ENCODE measurements at regions not wholly inside any gene's neighbourhood (a gene's known extent, or its start where the extent isn't known, plus 50 kb on each side); places are given as distances from the start of the nearest gene placed in this dataset.
"Not testable (repeated sequence)": the region's sequence is repeated elsewhere in the genome, so short reads cannot be mapped to it uniquely, and the experiment has no call there.

- DNase-seq (ENCODE audit: low read depth in 2 of 2), result no peak
Measured at GRCh38 chr3:182330646-182331045, 462.7 kb upstream of the ATP11B start.

DNA sequence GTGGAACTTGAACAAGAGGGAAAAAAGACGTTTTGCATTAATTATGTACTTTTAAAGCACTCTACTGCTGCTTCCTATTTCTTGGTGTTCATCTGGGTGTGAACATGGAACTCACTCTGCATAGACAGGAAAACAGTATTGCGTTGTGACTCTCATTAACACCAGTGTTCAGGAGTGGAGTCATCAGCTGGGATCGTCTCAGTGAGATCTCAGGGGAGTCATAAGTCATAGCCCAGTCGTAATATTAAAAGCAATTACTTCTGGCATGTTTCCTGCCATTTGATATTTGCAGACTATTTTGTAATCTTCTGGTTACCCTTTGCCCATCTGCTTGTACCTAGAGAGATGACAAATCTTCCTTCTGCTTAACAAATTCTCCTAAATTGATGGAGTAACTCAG, 462.0 kb upstream of the ATP11B start:
- DNase-seq (ENCODE audit: low read depth in 2 of 2), result no peak

DNA sequence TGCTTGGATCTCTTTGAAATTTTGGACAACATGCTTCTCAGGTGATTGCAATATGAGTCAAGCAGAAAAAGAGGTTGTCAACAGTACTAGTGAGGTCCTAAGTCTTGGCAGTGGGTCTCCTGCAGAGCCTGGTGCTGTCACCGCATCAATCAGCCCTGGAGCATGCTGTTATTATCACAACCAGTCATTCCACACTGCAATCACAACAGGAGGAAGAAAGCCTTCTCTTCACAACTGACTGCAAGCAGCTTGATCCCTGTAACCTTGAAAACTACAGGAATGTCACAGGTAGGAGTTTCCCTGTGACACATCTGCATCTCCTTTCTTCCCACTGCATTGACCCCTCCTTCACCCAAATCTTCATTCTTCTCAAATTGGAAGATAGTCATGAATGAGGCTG, 451.1 kb upstream of the ATP11B start:
- no peak for DNase-seq (ENCODE audit: low read depth in 2 of 2)

DNA sequence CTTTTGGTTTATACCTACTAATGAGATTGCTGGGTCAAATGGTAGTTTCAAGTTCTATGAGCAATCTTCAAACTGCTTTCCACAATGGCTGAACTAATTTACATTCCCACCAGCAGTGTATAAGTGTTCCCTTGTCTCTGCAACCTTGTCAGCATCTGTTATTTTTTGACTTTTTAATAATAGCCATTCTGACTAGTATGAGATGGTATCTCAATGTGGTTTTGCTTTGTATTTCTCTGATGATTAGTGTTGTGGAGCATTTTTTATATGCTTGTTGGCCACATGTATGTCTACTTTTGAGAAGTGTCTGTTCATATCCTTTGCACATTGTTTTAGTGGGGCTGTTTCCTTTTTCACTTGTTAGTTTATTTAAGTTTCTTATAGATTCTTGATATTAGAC, 449.3 kb upstream of the ATP11B start:
- not testable (repeated sequence) for DNase-seq (ENCODE audit: low read depth in 2 of 2)

DNA sequence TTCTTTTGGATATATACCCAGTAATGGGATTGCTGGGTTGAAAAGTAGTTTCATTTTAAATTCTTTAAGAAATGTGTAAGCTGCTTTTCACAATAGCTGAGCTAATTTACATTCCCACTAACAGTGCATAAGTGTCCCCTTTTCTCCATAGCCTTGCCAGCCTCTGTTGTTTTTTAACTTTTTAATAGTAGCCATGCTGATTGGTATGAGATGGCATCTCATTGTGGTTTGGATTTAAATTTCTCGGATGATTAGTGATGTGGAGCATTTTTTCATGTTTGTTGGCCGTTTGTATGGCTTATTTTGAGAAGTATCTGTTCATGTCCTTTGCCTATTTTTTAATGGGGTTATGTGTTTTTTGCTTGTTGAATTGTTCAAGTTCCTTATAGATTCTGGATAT, 444.3 kb upstream of the ATP11B start:
- DNase-seq (ENCODE audit: low read depth in 2 of 2), result no peak

- no peak for DNase-seq (ENCODE audit: low read depth in 2 of 2)
Measured at GRCh38 chr3:182349951-182350517, 443.3 kb upstream of the ATP11B start.

- DNase-seq (ENCODE audit: low read depth in 2 of 2), result no peak
Measured at GRCh38 chr3:182357928-182358327, 435.4 kb upstream of the ATP11B start.

- DNase-seq (ENCODE audit: low read depth in 2 of 2), result no peak
Measured at GRCh38 chr3:182364323-182364722, 429.0 kb upstream of the ATP11B start.

DNA sequence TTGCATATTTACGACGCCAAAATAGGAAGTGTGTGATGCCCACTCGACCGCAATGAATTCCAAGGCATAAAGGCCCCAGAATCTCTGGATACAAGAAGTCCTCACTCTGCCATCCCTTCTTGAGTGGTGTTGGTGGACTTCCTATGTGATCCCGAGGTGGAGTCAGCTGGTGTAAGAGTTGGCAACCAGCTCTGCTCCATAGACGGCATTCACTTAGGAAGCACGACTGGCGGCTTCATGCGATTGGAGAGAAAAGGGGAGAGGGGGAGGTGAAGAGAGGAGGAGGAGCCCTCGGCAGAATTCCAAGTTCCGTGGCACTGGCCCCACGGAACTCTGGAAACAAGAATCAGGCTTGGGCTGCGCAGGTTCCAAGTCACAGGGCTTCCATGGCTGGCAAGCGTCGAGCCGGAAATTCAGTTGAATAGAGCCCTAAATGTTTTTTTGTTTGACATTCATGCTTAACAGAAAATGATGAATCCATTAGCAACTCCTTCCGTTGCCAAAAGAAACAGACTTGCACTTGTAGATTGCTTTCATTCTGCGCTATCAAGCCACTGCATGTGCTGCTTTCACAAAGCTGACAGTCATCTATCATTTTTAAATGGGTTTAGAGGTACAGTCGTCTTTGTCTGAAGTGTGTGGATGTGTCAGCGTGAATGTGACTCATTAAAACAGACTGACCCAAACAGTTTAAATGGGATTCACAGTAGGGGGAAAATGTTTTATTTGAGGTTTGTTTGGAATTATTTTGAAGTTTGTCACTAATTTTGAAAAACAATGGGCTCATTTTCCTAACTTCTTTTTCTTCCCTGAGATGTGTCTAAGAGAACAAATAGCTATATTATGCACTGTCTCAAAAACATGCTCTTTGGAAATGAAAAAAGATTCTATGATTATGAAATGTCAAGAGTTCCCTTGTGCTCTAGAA, 428.3 kb upstream of the ATP11B start:
- no peak for DNase-seq (ENCODE audit: low read depth in 2 of 2)

DNA sequence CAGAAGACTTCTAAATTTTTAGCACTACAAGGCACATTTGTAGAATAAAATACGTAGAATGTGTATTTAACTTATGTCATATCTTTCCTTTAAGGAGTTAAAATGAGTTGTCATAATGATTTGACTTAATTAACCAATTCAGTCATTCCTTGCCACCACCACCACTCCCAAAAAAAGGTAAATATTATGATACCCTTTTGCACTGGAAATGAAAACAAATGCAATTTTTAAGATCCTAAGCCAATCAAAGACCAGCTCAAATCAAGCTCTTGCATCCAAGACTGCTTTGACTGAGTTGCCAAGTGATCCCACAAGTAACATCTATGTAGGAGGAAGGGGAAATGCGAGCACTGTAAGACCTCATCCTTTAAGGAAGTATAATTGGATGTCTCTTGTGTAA, 426.6 kb upstream of the ATP11B start:
- DNase-seq (ENCODE audit: low read depth in 2 of 2), result no peak

DNA sequence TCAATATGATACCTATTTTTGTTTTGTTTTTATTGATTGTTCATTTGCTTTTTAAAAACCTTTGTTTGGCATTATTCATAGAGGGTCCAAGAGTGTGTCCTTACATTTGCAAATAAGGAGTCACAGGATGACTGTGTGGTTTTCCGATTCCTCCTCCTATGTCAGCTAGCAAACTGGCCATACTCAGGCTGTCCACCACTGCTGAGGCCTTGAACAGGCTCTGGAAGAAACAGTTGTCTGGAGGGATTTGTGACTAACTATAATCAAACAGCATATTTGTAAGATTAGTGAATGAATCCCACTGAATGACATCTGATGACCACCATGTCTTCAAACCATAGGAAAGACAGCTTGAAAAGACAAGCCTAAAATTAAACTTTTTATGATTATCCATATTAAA, 423.4 kb upstream of the ATP11B start:
- no peak for DNase-seq (ENCODE audit: low read depth in 2 of 2)

- DNase-seq (ENCODE audit: low read depth in 2 of 2), result no peak
Measured at GRCh38 chr3:182370949-182371348, 422.4 kb upstream of the ATP11B start.

DNA sequence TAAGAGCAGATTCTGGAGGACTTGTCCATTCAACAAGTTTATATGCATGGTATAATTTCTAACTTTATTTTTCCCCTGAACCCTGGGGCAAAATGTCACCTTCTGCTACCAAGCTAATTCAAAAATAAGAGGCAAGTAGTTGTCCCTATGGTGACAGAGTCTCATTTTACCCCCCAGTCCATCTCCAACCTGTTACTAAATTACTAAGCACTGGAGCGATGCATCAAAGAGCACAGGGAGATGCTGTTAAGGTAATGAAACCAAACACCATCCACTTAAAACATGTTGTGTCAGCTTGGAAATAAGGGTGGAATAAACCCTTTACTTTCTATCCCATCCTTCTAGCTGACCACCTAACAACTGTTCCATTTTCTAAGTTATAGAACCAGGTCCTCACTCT, 417.4 kb upstream of the ATP11B start:
- DNase-seq (ENCODE audit: low read depth in 2 of 2), result no peak

DNA sequence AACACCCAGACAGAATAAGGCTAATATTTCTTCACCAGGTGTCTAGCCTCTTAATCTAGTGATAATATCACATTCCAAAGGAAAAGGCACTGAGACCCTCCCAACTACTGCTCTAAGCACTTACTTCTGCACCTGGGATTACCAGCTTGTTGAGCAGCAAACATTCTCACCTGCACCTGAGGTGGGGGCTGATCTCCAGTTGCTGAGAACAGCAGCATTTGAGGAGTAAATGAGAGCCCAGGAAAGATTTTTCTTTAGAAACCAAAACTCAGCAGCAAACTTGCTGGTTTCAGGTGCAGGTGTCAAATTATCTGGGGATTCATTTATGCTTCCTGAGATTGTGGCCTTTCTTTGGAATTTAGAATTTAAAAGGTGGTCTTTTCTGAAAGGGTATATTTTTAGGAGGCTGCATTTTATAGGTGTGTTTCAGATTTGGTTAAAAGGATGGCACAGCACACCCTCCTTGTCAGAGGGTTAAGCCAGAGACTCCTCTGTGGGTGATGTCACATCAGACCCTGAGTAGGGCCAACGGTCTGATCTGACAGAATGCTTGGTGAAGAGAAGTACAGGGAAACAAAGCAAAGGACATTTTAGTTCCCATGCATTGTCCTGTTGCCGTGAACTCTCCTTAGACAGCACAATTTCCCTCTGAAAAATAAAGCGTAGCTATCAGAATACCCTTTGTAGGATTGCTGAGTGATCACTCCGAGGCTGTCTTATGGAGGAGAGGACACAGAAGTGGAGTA, 411.0 kb upstream of the ATP11B start:
- no peak for DNase-seq (ENCODE audit: low read depth in 2 of 2)

GRCh38 chr3:182384221-182384620, 409.1 kb upstream of the ATP11B start:
- DNase-seq (ENCODE audit: low read depth in 2 of 2), result no peak

GRCh38 chr3:182385356-182385755, 407.9 kb upstream of the ATP11B start:
- no peak for DNase-seq (ENCODE audit: low read depth in 2 of 2)

- no peak for DNase-seq (ENCODE audit: low read depth in 2 of 2)
Measured at GRCh38 chr3:182388506-182388905, 404.8 kb upstream of the ATP11B start.

- DNase-seq (ENCODE audit: low read depth in 2 of 2), result no peak
Measured at GRCh38 chr3:182389071-182389815, 404.1 kb upstream of the ATP11B start.

DNA sequence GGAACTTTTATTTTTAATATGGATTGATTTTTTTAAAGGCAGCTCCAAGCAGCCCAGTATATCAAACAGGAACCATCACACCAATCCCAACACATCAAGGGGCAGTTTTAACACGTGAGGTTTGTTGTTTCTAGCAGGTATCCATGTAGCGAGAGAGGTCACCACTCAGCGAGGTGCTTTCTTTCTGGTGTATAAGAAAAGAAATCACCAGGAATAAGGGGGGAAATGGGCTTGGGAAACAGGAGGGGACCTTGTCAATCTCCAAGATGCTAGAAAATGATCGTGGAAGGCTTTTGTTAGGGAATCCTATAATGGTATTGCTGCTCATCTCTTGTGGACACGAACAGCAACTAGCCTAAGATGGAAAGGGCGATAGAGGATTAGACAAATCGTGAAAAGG, 402.9 kb upstream of the ATP11B start:
- no peak for DNase-seq (ENCODE audit: low read depth in 2 of 2)

DNA sequence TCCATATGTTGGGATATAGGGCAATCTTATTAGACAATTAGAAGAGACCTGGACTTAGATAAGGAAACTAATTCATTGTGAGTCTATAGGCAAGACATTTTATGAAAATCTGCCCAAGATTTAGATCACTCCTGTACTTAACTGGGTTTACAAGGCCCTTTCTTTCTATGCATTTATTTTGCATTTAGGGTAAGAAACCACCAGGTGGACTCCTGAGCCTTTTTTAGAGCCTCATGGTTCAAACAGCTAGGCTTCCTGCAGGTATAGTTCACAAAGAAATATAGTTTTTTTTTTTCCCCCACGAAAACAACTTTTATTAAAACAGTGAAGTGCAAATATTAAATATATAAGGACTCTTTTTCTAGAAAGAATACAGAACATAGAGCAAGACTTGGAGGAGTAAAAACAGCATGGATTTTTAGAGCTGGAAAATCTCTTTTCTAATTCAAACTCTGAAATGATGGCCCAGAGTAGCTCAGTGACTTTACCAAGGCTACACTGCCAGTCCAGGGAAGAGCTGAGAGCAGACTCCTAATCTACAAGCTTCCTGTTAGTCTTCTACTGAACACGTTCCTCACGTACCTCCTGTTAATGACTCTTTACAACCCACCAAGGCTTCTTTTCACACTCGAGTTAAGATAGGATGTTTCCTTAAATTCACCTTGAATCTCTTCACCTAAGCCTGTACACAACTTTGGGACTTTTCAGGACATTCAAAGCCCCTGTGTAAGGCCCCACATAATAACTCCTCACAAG, 400.9 kb upstream of the ATP11B start:
- DNase-seq (ENCODE audit: low read depth in 2 of 2), result no peak

- no peak for DNase-seq (ENCODE audit: low read depth in 2 of 2)
Measured at GRCh38 chr3:182393151-182393550, 400.2 kb upstream of the ATP11B start.
